SU-DHL-6 (cell line): ENCODE measurements at regions not wholly inside any gene's neighbourhood (a gene's known extent, or its start where the extent isn't known, plus 50 kb on each side); places are given as distances from the start of the nearest gene placed in this dataset.

Experiments used
- H2AFZ ChIP-seq: fragments of 200-600 bp; sonication (generic); 2 replicates; pipeline ENCODE4 v1.6.1; 2014; ENCODE audit warnings: low read depth, mild to moderate bottlenecking, moderate library complexity, mixed read lengths, antibody characterized with exemption, low read length; ENCODE audit not compliant: severe bottlenecking
- H3F3A ChIP-seq: fragments of 200-600 bp; shearing (Covaris generic); 2 replicates; pipeline ENCODE4 v1.6.0; 2016; ENCODE audit warnings: antibody characterized with exemption, mild to moderate bottlenecking; ENCODE audit not compliant: insufficient read depth
- H3K27ac ChIP-seq: fragments of 200-600 bp; sonication (generic); 2 replicates; pipeline ENCODE4 v1.5.1; 2016; ENCODE audit warnings: low read depth, mild to moderate bottlenecking, low read length, moderate library complexity, mixed read lengths
- H3K27me3 ChIP-seq: fragments of 200-600 bp; sonication (generic), shearing (Covaris generic); 2 replicates; pipeline ENCODE4 v1.6.0; 2014; ENCODE audit warnings: mild to moderate bottlenecking, low read length
- H3K36me3 ChIP-seq: fragments of 200-600 bp; sonication (generic); 2 replicates; pipeline ENCODE4 v1.6.1; 2014; ENCODE audit warnings: mild to moderate bottlenecking, low read length, mixed read lengths
- H3K4me2 ChIP-seq: fragments of 300-600, 200-600 bp; shearing (Covaris generic), sonication (generic); 2 replicates; pipeline ENCODE4 v1.6.0; 2014; ENCODE audit warnings: low read length, low read depth, mild to moderate bottlenecking; ENCODE audit not compliant: poor library complexity, severe bottlenecking
- H3K4me3 ChIP-seq: fragments of 200-600 bp; sonication (generic); 2 replicates; pipeline ENCODE4 v1.5.1; 2014; ENCODE audit warnings: antibody characterized with exemption, low read length, mild to moderate bottlenecking, mixed read lengths; ENCODE audit not compliant: insufficient read depth, poor library complexity, severe bottlenecking
- H3K79me2 ChIP-seq: fragments of 200-600 bp; sonication (generic); 2 replicates; pipeline ENCODE4 v1.6.1; 2014; ENCODE audit warnings: mild to moderate bottlenecking, low read length, moderate library complexity; ENCODE audit not compliant: insufficient read depth
- H3K9ac ChIP-seq: fragments of 200-600 bp; sonication (generic); 2 replicates; pipeline ENCODE4 v1.7.0; 2014; ENCODE audit warnings: mild to moderate bottlenecking, low read length
- H3K9me2 ChIP-seq: fragments of 200-600 bp; sonication (generic); replicated peaks from 2 replicates; pipeline ENCODE4 v1.6.1; 2014; ENCODE audit warnings: low read length; ENCODE audit not compliant: insufficient read depth
- H3K9me3 ChIP-seq: fragments of 200-600 bp; sonication (generic); 2 replicates; pipeline ENCODE4 v1.6.1; 2014; ENCODE audit warnings: low read length, mixed read lengths; ENCODE audit not compliant: insufficient read depth
- H4K20me1 ChIP-seq: fragments of 200-600 bp; sonication (generic); 2 replicates; pipeline ENCODE4 v1.6.1; 2014; ENCODE audit warnings: low read depth, mild to moderate bottlenecking, antibody characterized with exemption, low read length, moderate library complexity, mixed read lengths
- CTCF ChIP-seq: fragments of 200-600 bp; sonication (generic); IDR thresholded peaks from one replicate; pipeline ENCODE4 v1.5.1; 2017; ENCODE audit warnings: antibody characterized with exemption, mild to moderate bottlenecking, low read length, moderate library complexity; ENCODE audit not compliant: insufficient read depth, poor library complexity, severe bottlenecking
- EZH2phosphoT487 ChIP-seq: fragments of 200-600 bp; sonication (generic), shearing (Covaris generic); conservative IDR thresholded peaks from 2 replicates; pipeline ENCODE4 v1.6.1; 2018; ENCODE audit warnings: mild to moderate bottlenecking, antibody characterized with exemption, low read length, moderate library complexity, mixed read lengths

GRCh38 chr4:133439830-133440229, 290.7 kb downstream of the PCDH10 start:
- Histone ChIP-seq H2AFZ (no peak overlapping the region), H3K9me2 (no peaks in the 10 kb centered on the region), H3K4me2 (no peak overlapping the region), H3F3A (no peaks in the 10 kb centered on the region), H3K36me3 (no peaks in the 10 kb centered on the region), H3K27me3 (no peaks in the 10 kb centered on the region), H3K27ac (no peak overlapping the region), H3K9ac (no peak overlapping the region), H3K9me3 (no peaks in the 10 kb centered on the region), H4K20me1 (no peaks in the 10 kb centered on the region), H3K4me3 (no peak overlapping the region), H3K79me2 (no peaks in the 10 kb centered on the region)
- TF ChIP-seq CTCF (no peak), EZH2phosphoT487 (no peak)

- Histone ChIP-seq H4K20me1 (no peaks in the 10 kb centered on the region), H3F3A (no peaks in the 10 kb centered on the region), H3K9ac (no peak overlapping the region), H3K27ac (no peak overlapping the region), H3K4me2 (no peak overlapping the region), H3K36me3 (no peaks in the 10 kb centered on the region), H3K79me2 (no peaks in the 10 kb centered on the region), H3K9me2 (no peaks in the 10 kb centered on the region), H2AFZ (peak overlapping the region; percentile 19), H3K4me3 (no peak overlapping the region), H3K9me3 (no peaks in the 10 kb centered on the region), H3K27me3 (no peaks in the 10 kb centered on the region)
- TF ChIP-seq EZH2phosphoT487 (no peak), CTCF (no peak)
These were observed 275.5 kb downstream of the PCDH10 start for GRCh38 chr4:133424605-133425004.

- H2AFZ ChIP-seq = no peak overlapping the region
- H3K36me3 ChIP-seq = no peaks in the 10 kb centered on the region
- no peaks in the 10 kb centered on the region for H3K9me3 ChIP-seq
- no peaks in the 10 kb centered on the region for H3K27me3 ChIP-seq
- H3K4me2 ChIP-seq = no peak overlapping the region
- H3K79me2 ChIP-seq = no peaks in the 10 kb centered on the region
- H3F3A ChIP-seq = no peaks in the 10 kb centered on the region
- H3K4me3 ChIP-seq = no peak overlapping the region
- no peak for TF ChIP-seq CTCF
- no peak for TF ChIP-seq EZH2phosphoT487
- no peak overlapping the region for H3K27ac ChIP-seq
- no peaks in the 10 kb centered on the region for H3K9me2 ChIP-seq
- no peak overlapping the region for H3K9ac ChIP-seq
- H4K20me1 ChIP-seq = no peaks in the 10 kb centered on the region
These were observed 254.8 kb downstream of the PCDH10 start for GRCh38 chr4:133403913-133404312.
